H9 (cell line): ENCODE measurements at regions not wholly inside any gene's neighbourhood (a gene's known extent, or its start where the extent isn't known, plus 50 kb on each side); places are given as distances from the start of the nearest gene placed in this dataset.

Experiments
- DNase-seq: peaks from one replicate; pipeline ENCODE4 v3.0.0-alpha.2; 2017
- H2AFZ ChIP-seq: one replicate; pipeline ENCODE4 v1.6.1; 2013; ENCODE audit warnings: mild to moderate bottlenecking, low read length, control low read depth, moderate library complexity
- H2AK5ac ChIP-seq: 2 replicates; pipeline ENCODE4 v1.6.1; 2013; ENCODE audit warnings: low read length, control low read depth, mixed read lengths; ENCODE audit not compliant: insufficient read length
- H2BK120ac ChIP-seq: one replicate; pipeline ENCODE4 v1.6.1; 2013; ENCODE audit warnings: low read depth, mild to moderate bottlenecking, low read length, control low read depth, inconsistent platforms; ENCODE audit not compliant: poor library complexity, severe bottlenecking
- H2BK12ac ChIP-seq: 2 replicates; pipeline ENCODE4 v1.6.1; 2013; ENCODE audit warnings: low read length, control low read depth, mixed read lengths, low read depth; ENCODE audit not compliant: insufficient read length
- H2BK15ac ChIP-seq: 2 replicates; pipeline ENCODE4 v1.6.1; 2013; ENCODE audit warnings: low read depth, low read length, control low read depth
- H2BK20ac ChIP-seq: one replicate; pipeline ENCODE4 v1.6.1; 2013; ENCODE audit warnings: low read depth, mild to moderate bottlenecking, low read length, control low read depth, inconsistent platforms; ENCODE audit not compliant: poor library complexity, severe bottlenecking
- H2BK5ac ChIP-seq: 2 replicates; pipeline ENCODE4 v1.6.1; 2013; ENCODE audit warnings: low read length, control low read depth, mixed read lengths; ENCODE audit not compliant: insufficient read length
- H3K14ac ChIP-seq: 2 replicates; pipeline ENCODE4 v1.6.1; 2013; ENCODE audit warnings: low read length, control low read depth; ENCODE audit not compliant: insufficient read depth
- H3K18ac ChIP-seq: 2 replicates; pipeline ENCODE4 v1.6.1; 2013; ENCODE audit warnings: low read depth, mild to moderate bottlenecking, mixed read lengths, low read length, control low read depth; ENCODE audit not compliant: insufficient read length
- H3K23ac ChIP-seq: 2 replicates; pipeline ENCODE4 v1.6.1; 2013; ENCODE audit warnings: low read length, control low read depth, mixed read lengths, low read depth; ENCODE audit not compliant: insufficient read length
- H3K23me2 ChIP-seq: 2 replicates; pipeline ENCODE4 v1.6.1; 2013; ENCODE audit warnings: low read depth, mild to moderate bottlenecking, mixed read lengths, low read length, control low read depth; ENCODE audit not compliant: insufficient read length, poor library complexity, severe bottlenecking
- H3K27ac ChIP-seq: 2 replicates; pipeline ENCODE4 v1.5.1; 2013; ENCODE audit warnings: low read length, control low read depth, mixed read lengths, low read depth; ENCODE audit not compliant: insufficient read length
- H3K27me3 ChIP-seq: 2 replicates; pipeline ENCODE4 v1.6.1; 2013; ENCODE audit warnings: low read length, control low read depth, inconsistent platforms; ENCODE audit not compliant: insufficient read depth
- H3K4ac ChIP-seq: 2 replicates; pipeline ENCODE4 v1.6.1; 2013; ENCODE audit warnings: low read depth, mild to moderate bottlenecking, control low read depth, inconsistent platforms, low read length, moderate library complexity
- H3K4me1 ChIP-seq: 2 replicates; pipeline ENCODE4 v1.6.1; 2013; ENCODE audit warnings: low read length, control low read depth, inconsistent platforms; ENCODE audit not compliant: insufficient read depth
- H3K4me2 ChIP-seq: 2 replicates; pipeline ENCODE4 v1.6.1; 2013; ENCODE audit warnings: low read length, control low read depth, mixed read lengths; ENCODE audit not compliant: insufficient read length, insufficient read depth
- H3K56ac ChIP-seq: 2 replicates; pipeline ENCODE4 v1.6.1; 2013; ENCODE audit warnings: low read depth, mild to moderate bottlenecking, mixed read lengths, low read length, control low read depth; ENCODE audit not compliant: insufficient read length
- H3K79me1 ChIP-seq: 2 replicates; pipeline ENCODE4 v1.6.1; 2013; ENCODE audit warnings: low read depth, mild to moderate bottlenecking, moderate library complexity, low read length, control low read depth, inconsistent platforms; ENCODE audit not compliant: insufficient read depth, poor library complexity, severe bottlenecking
- H3K79me2 ChIP-seq: 2 replicates; pipeline ENCODE4 v1.6.1; 2013; ENCODE audit warnings: low read length, control low read depth, inconsistent platforms; ENCODE audit not compliant: insufficient read depth
- H3K9ac ChIP-seq: 2 replicates; pipeline ENCODE4 v1.6.1; 2013; ENCODE audit warnings: low read length, control low read depth, mixed read lengths; ENCODE audit not compliant: insufficient read length; ENCODE audit errors: extremely low read depth
- H3K9me3 ChIP-seq: one replicate; pipeline ENCODE4 v1.6.1; 2013; ENCODE audit warnings: low read depth, low read length, inconsistent platforms; ENCODE audit not compliant: control insufficient read depth
- H3T11ph ChIP-seq: one replicate; pipeline ENCODE4 v1.6.1; 2013; ENCODE audit warnings: mild to moderate bottlenecking, low read length, control low read depth, inconsistent platforms
- H4K20me1 ChIP-seq: one replicate; pipeline ENCODE4 v1.6.1; 2013; ENCODE audit not compliant: control insufficient read depth, insufficient read length, insufficient read depth
- H4K5ac ChIP-seq: 2 replicates; pipeline ENCODE4 v1.6.1; 2013; ENCODE audit warnings: low read depth, mild to moderate bottlenecking, mixed read lengths, low read length, control low read depth; ENCODE audit not compliant: insufficient read length
- H4K8ac ChIP-seq: replicated peaks from 2 replicates; pipeline ENCODE4 v1.6.1; 2013; ENCODE audit warnings: low read length, control low read depth, mixed read lengths, low read depth; ENCODE audit not compliant: insufficient read length
- H4K91ac ChIP-seq: 2 replicates; pipeline ENCODE4 v1.6.1; 2013; ENCODE audit warnings: low read depth, mild to moderate bottlenecking, moderate library complexity, mixed read lengths, low read length, control low read depth; ENCODE audit not compliant: insufficient read length
- H3K27ac Mint-ChIP-seq, 3 experiments: 2 replicates in 2 of 3; 3 replicates in 1 of 3; pipeline ENCODE4 v1.8.0; 2020 to 2021; ENCODE audit warnings: mixed read lengths in 3 of 3, mild to moderate bottlenecking in 1 of 3, moderate library complexity in 1 of 3
- H3K27me3 Mint-ChIP-seq: 2 replicates; pipeline ENCODE4 v1.8.0; 2021; ENCODE audit warnings: low read depth, mild to moderate bottlenecking, moderate library complexity, mixed read lengths
- H3K36me3 Mint-ChIP-seq, 3 experiments: 2 replicates in 2 of 3; 3 replicates in 1 of 3; pipeline ENCODE4 v1.8.0; 2020 to 2021; ENCODE audit warnings: low read depth in 3 of 3, mixed read lengths in 3 of 3; ENCODE audit not compliant: insufficient read depth in 1 of 3
- H3K4me1 Mint-ChIP-seq, 2 experiments: 2 replicates each; pipeline ENCODE4 v1.8.0; 2020; ENCODE audit warnings: mixed read lengths in 2 of 2
- H3K4me3 Mint-ChIP-seq, 2 experiments: 2 replicates in 1 of 2; 3 replicates in 1 of 2; pipeline ENCODE4 v1.8.0; 2020 to 2021; ENCODE audit warnings: mild to moderate bottlenecking in 2 of 2, mixed read lengths in 2 of 2, moderate library complexity in 1 of 2
- H3K9me3 Mint-ChIP-seq, 2 experiments: 2 replicates in 1 of 2; 3 replicates in 1 of 2; pipeline ENCODE4 v1.8.0; 2020; ENCODE audit warnings: mild to moderate bottlenecking in 2 of 2, mixed read lengths in 2 of 2, moderate library complexity in 1 of 2
- CTCF ChIP-seq: fragments of 200-600 bp; sonication (generic); conservative IDR thresholded peaks from 3 replicates; pipeline ENCODE4 v1.8.0; 2021; ENCODE audit warnings: antibody characterized with exemption, mild to moderate bottlenecking
- WGBS: extraction: QIAGEN DNeasy Blood & Tissue Kit; methylation state at CpG from one replicate; pipeline ENCODE4 v1.1.7; 2013; ENCODE audit warnings: missing lambda C conversion rate, low lambda C conversion rate, mixed read lengths; ENCODE audit not compliant: insufficient read length; ENCODE audit errors: extremely low coverage; 5-methylcytosine and 5-hydroxymethylcytosine counted together

DNA sequence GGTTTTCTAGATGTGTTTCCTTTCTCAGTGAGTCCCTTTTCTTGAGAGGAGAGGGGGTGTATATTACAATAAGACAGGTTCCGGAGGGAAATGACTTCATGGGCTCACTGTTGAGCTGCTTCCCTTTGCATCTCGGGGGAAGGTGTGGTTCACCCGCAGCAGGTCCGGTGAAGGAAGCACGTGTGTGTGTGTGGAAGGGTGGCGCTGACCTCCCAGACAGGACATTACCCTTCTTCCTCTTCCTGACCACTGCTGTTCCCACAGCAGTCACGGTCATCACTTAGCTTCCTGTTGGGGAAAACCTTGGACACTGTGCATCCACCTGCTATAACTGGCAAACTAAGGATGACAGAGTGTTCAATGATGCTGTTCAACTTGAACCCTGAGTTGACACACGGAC, 83.6 kb downstream of the PLEKHG1 start:
- no peak overlapping the region for H3K27ac Mint-ChIP-seq
- peaks cover 0 to 6% of the 10 kb centered on the region in 2 experiments; a peak in 2 of 4 replicates for H3K4me1 Mint-ChIP-seq
- no peaks in the 10 kb centered on the region for H3K4me1 ChIP-seq

More for the DNA sequence above, 83.6 kb downstream of the PLEKHG1 start:
- Histone ChIP-seq H3K79me1 (no peaks in the 10 kb centered on the region), H3K14ac (no peak overlapping the region), H4K8ac (no peak overlapping the region), H2BK12ac (no peak overlapping the region), H3K56ac (no peak overlapping the region), H4K20me1 (no peaks in the 10 kb centered on the region), H2AK5ac (no peak overlapping the region), H3K23me2 (no peaks in the 10 kb centered on the region), H2BK20ac (no peak overlapping the region), H4K91ac (no peak overlapping the region), H2AFZ (no peak overlapping the region), H4K5ac (no peak overlapping the region), H3K4ac (no peak overlapping the region), H3K9me3 (no peaks in the 10 kb centered on the region), H3T11ph (no peak overlapping the region), H3K79me2 (no peaks in the 10 kb centered on the region), H2BK15ac (no peak overlapping the region), H2BK5ac (no peak overlapping the region), H3K18ac (no peak overlapping the region), H3K9ac (no peak overlapping the region), H3K4me2 (no peak overlapping the region), H3K23ac (no peak overlapping the region), H3K27me3 (no peaks in the 10 kb centered on the region), H2BK120ac (no peak overlapping the region), H3K27ac (no peak overlapping the region)
- no CpG with 5 or more reads among the region's 8 CpGs for WGBS
- H3K27me3 Mint-ChIP-seq: peaks cover 4% of the 10 kb centered on the region
- TF ChIP-seq CTCF: no peak
- H3K9me3 Mint-ChIP-seq: peaks cover 0 to 2% of the 10 kb centered on the region in 2 experiments; a peak in 1 of 5 replicates
- H3K4me3 Mint-ChIP-seq: no peak overlapping the region
- no peak for DNase-seq
- H3K36me3 Mint-ChIP-seq: no peaks in the 10 kb centered on the region; a peak in 1 of 7 replicates
